ENCODE measurements at regions not wholly inside any gene's neighbourhood (a gene's known extent, or its start where the extent isn't known, plus 50 kb on each side); places are given as distances from the start of the nearest gene placed in this dataset.

DNA sequence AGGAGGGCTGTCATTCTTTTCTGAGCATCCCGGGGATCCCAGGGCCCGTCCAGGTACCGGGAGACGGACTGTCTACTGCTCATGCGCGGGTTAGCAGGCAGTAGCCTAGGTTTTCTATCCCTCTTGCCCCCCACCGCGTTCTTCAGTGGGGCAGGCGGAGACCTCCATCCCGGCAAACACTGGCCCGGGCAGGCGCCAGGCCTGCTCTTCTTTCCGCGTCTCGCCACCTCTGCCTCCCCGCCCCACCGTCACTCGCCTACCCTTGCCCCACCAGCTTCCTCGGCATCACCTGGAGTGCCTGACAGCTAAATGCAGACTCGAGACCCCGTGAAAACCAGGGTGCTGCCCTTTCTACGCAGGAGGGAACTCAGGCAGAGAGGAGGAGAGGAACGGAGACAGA, 1937.7 kb upstream of the DEFB115 start:
- TF ChIP-seq, protein P1, sequence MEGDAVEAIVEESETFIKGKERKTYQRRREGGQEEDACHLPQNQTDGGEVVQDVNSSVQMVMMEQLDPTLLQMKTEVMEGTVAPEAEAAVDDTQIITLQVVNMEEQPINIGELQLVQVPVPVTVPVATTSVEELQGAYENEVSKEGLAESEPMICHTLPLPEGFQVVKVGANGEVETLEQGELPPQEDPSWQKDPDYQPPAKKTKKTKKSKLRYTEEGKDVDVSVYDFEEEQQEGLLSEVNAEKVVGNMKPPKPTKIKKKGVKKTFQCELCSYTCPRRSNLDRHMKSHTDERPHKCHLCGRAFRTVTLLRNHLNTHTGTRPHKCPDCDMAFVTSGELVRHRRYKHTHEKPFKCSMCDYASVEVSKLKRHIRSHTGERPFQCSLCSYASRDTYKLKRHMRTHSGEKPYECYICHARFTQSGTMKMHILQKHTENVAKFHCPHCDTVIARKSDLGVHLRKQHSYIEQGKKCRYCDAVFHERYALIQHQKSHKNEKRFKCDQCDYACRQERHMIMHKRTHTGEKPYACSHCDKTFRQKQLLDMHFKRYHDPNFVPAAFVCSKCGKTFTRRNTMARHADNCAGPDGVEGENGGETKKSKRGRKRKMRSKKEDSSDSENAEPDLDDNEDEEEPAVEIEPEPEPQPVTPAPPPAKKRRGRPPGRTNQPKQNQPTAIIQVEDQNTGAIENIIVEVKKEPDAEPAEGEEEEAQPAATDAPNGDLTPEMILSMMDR (conservative IDR thresholded peaks at IDR 0.05; ENCODE audit: low read length) = no peak
- no peak for TF ChIP-seq EZH2phosphoT487 (IDR thresholded peaks at IDR 0.05; ENCODE audit: borderline replicate concordance)
